ENCODE measurements at regions not wholly inside any gene's neighbourhood (a gene's known extent, or its start where the extent isn't known, plus 50 kb on each side); places are given as distances from the start of the nearest gene placed in this dataset.

GRCh38 chr13:99067159-99067985 lies 89.5 kb upstream of the DOCK9 start:
- H3K36me3 ChIP-seq (replicated peaks in 1 of 2): no peaks in the 10 kb centered on the region
- no peak overlapping the region for H3K27ac ChIP-seq
- TF ChIP-seq POLR2A (IDR thresholded peaks at IDR 0.05): no peak
- TF ChIP-seq, protein P1, sequence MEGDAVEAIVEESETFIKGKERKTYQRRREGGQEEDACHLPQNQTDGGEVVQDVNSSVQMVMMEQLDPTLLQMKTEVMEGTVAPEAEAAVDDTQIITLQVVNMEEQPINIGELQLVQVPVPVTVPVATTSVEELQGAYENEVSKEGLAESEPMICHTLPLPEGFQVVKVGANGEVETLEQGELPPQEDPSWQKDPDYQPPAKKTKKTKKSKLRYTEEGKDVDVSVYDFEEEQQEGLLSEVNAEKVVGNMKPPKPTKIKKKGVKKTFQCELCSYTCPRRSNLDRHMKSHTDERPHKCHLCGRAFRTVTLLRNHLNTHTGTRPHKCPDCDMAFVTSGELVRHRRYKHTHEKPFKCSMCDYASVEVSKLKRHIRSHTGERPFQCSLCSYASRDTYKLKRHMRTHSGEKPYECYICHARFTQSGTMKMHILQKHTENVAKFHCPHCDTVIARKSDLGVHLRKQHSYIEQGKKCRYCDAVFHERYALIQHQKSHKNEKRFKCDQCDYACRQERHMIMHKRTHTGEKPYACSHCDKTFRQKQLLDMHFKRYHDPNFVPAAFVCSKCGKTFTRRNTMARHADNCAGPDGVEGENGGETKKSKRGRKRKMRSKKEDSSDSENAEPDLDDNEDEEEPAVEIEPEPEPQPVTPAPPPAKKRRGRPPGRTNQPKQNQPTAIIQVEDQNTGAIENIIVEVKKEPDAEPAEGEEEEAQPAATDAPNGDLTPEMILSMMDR (IDR thresholded peaks at IDR 0.05): no peak
- 85 to 100% (median 96%) methylated on average over 1 of the region's 1 CpG for WGBS, 4 donors
- H3K4me3 ChIP-seq: no peak overlapping the region
- H3K4me1 ChIP-seq (replicated peaks in 1 of 2): peaks cover 7 to 36% of the 10 kb centered on the region in 2 donors
- intact Hi-C loops (cut with DNase I): no loop called here
- no peak for DNase-seq
- no peaks in the 10 kb centered on the region for H3K27me3 ChIP-seq
- H3K9me3 ChIP-seq (replicated peaks in 1 of 3): no peaks in the 10 kb centered on the region

DNA sequence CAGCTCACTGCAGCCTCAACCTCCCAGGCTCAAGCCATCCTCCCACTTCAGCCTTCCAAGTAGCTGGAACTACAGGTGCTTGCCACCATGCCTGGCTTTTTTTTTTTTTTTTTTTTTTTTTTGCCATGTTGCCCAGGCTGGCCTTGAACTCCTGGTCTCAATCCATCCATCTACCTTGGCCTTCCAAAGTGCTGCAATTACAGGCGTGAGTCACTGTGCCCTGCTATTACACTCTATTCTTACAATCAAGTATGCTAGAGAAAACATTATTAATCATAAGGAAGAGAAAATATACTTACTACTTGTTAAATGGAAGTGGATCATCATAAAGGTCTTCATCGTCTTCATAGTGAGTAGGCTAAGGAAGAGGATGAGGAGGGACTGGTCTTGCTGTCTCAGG lies 93.3 kb upstream of the DOCK9 start:
- peak overlapping the region in 2 of 5 donors; percentile 27 to 45 for H3K27ac ChIP-seq

GRCh38 chr13:99071666-99072065 lies 93.8 kb upstream of the DOCK9 start:
- H3K9me3 ChIP-seq (replicated peaks in 1 of 3): no peaks in the 10 kb centered on the region
- peaks cover 7 to 13% of the 10 kb centered on the region in 2 donors for H3K4me1 ChIP-seq (replicated peaks in 1 of 2)
- H3K27ac ChIP-seq: peak overlapping the region in 2 of 5 donors; percentile 27 to 45
- peak in 1 of 7 donors; percentile 29 for DNase-seq
- H3K27me3 ChIP-seq: no peaks in the 10 kb centered on the region
- TF ChIP-seq, protein P1 (IDR thresholded peaks at IDR 0.05): no peak
- no peak for TF ChIP-seq POLR2A (IDR thresholded peaks at IDR 0.05)
- no peak overlapping the region for H3K4me3 ChIP-seq
- no peaks in the 10 kb centered on the region for H3K36me3 ChIP-seq (replicated peaks in 1 of 2)
- intact Hi-C loops (cut with DNase I): no loop called here
- 67 to 74% (median 72%) methylated on average over 6 of the region's 6 CpGs for WGBS, 4 donors

More for the DNA sequence above, 93.3 kb upstream of the DOCK9 start:
- Histone ChIP-seq H3K4me1 (replicated peaks in 1 of 2) (peaks cover 7 to 15% of the 10 kb centered on the region in 2 donors), H3K9me3 (replicated peaks in 1 of 3) (no peaks in the 10 kb centered on the region), H3K27me3 (no peaks in the 10 kb centered on the region), H3K4me3 (no peak overlapping the region), H3K36me3 (replicated peaks in 1 of 2) (no peaks in the 10 kb centered on the region)
- peak in 6 of 7 donors; percentile 59 to 82 (median 72) for DNase-seq
- intact Hi-C loops (cut with DNase I): no loop called here
- TF ChIP-seq, protein P1 (IDR thresholded peaks at IDR 0.05): no peak
- no peak for TF ChIP-seq POLR2A (IDR thresholded peaks at IDR 0.05)
- WGBS, 4 donors: 53 to 66% (median 61%) methylated on average over 2 of the region's 2 CpGs

DNA sequence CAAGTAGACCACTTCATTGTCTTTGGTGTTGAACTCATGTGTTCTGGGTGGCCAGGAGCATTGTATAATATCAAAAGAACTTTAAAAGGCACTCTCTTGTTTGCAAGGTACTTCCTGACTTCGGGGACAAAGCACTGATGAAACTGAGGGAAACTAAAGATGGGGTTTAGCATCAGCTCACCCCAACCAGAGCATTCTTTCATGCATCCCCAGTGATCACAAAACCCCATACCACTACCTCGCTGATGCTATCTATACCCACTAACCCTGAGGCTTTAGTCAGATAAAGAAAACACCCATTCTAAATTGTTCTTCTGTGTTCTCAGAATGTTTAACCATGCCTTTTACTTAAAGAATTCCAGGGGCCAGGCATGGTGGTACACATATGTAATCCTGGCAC lies 94.5 kb upstream of the DOCK9 start:
- no peaks in the 10 kb centered on the region for H3K9me3 ChIP-seq (replicated peaks in 1 of 3)
- no peak for DNase-seq
- 58 to 94% (median 80%) methylated on average over 2 of the region's 2 CpGs for WGBS, 4 donors
- H3K27me3 ChIP-seq: no peaks in the 10 kb centered on the region
- H3K4me1 ChIP-seq (replicated peaks in 1 of 2): peaks cover 7 to 9% of the 10 kb centered on the region in 2 donors
- TF ChIP-seq, protein P1 (IDR thresholded peaks at IDR 0.05): no peak
- no peak for TF ChIP-seq POLR2A (IDR thresholded peaks at IDR 0.05)
- intact Hi-C loops (cut with DNase I): no loop called here
- H3K27ac ChIP-seq: peak overlapping the region in 1 of 5 donors; percentile 45
- no peaks in the 10 kb centered on the region for H3K36me3 ChIP-seq (replicated peaks in 1 of 2)
- H3K4me3 ChIP-seq: no peak overlapping the region

Measured in adrenal gland (tissue), 9 donors.